Hematopoietic multipotent progenitor cell treated with erythropoietin and hydrocortisone succinate and interleukin-3 and kit ligand, for 4 days (in vitro differentiated cells): ENCODE measurements at regions not wholly inside any gene's neighbourhood (a gene's known extent, or its start where the extent isn't known, plus 50 kb on each side); places are given as distances from the start of the nearest gene placed in this dataset.

Source experiments
- DNase-seq: peaks from one replicate; pipeline ENCODE4 v3.0.0-alpha.2; 2015

- DNase-seq = no peak
These were observed 110.6 kb downstream of the SIK1 start for GRCh38 chr21:43316156-43316845.

DNA sequence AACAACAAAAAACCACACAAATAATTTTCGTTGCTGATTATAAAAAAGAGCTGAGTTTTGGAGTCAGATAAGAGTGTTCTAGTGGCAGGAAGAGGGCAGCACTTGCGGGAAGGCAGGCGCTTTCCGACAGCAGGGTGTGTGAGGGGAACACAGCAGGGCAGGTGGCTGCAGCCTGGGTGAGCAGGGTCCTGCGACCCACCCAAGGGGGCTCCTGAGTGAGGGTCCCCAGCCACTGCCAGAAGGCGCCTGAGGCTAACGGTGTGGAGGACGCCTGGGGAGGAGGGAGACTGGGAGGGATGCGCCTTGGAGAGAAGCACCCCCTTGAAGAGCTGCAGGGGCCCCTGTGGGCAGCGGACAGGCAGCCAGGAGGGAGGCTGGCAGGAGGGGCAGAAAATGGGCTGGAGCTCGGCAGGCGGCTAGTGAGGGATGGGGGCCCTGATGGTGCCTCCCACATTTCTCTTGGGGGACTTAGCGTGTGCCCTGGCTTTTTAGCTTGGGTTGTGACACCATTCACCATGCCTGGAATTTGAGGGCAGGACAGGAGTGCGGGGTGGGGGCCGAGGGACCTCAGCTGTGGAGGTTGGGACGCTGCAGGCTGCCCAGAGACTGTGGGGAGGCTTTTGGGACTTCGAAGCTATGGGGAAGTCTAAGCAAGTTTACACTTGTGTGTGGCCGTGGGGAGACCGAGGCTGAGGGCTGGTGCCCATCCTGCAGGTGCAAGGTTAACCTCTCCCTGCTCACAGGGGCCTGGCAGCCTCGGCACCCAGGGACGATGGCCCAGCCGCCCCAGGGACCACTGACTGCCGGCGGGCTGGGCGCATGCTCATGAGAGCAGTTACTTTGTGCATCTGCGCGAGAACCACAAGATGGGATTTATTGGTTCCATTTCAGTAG is 111.4 kb downstream of the SIK1 start:
- peak; percentile 59 for DNase-seq

GRCh38 chr21:43313939-43314405 is 113.0 kb downstream of the SIK1 start:
- DNase-seq = no peak

GRCh38 chr21:43313221-43313938 is 113.6 kb downstream of the SIK1 start:
- DNase-seq = no peak

- DNase-seq = no peak
These were observed 114.2 kb downstream of the SIK1 start for GRCh38 chr21:43312751-43313169.

DNA sequence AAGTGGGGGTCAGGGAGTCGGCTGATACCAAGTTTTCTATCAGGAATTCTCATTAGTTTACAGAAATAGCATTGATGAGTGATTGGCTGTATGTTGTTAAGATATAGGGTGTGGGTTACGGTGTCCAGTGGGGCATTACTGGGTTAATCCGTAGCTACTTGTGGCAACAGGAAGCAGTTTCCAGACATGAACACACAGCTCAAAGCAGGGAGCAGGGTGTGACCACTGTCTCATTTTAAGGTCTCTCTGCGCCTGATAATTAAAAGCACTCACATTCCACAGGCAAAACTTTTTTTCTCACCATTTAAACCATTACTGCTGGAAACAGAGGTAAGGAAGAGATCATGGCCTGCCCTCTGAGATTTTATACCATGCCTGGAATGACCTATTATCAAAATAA is 114.9 kb downstream of the SIK1 start:
- no peak for DNase-seq

GRCh38 chr21:43311301-43311817 is 115.6 kb downstream of the SIK1 start:
- no peak for DNase-seq

DNA sequence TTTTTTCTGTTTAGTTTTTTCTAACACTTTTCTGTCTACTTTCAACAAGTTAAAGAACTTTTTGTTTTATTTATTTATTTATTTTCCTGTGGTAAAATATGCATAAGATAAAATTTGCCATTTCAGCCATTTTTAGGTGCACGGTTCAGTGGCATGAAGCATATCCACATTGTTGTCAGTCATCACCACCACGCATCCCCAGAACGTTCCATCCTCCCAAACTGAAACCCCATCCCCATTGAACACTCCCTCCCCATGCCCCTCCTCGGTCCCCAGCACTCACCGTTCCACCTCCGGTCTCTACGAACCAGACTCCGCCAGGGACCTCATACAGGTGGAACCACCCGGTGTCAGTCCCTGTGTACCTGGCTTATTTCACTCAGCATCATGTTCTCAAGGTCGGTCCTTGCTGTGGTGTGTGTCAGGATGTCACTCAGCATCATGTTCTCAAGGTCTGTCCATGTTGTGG is 118.1 kb downstream of the SIK1 start:
- DNase-seq = no peak

DNA sequence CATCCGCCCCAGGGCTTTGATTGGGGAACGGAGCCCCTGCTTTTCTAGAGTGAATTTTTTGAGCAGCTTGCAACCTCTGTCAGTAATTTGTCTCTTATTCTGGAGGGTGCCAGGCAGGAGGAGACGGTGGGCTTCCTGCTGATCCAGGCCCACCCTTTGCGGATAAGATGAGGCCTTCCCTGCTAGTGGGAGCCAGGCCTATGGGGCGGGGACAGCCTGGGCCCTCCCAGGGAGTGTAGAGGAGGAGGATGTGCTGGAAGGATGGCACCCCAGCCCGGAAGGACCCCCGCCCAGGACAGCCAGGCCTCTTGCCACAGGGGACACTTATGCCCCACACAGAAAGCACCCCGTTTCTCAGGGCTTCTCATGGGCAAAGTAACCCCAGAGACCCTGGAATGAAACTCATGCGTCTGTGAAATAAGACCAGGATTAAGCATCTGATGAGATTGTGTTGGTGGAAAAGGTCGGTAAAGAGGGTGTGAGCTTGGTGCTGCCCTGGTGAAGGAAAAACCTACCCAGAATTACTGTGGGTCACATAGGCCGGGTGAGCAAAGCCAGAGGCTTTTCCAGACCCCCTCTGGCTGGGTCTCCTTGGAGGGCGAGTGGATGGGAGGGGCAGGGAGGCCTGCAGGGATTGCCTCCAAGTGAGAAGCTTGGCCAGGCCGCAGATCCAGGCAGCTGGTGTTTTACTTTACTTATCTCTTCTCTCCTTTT is 118.7 kb downstream of the SIK1 start:
- no peak for DNase-seq

DNA sequence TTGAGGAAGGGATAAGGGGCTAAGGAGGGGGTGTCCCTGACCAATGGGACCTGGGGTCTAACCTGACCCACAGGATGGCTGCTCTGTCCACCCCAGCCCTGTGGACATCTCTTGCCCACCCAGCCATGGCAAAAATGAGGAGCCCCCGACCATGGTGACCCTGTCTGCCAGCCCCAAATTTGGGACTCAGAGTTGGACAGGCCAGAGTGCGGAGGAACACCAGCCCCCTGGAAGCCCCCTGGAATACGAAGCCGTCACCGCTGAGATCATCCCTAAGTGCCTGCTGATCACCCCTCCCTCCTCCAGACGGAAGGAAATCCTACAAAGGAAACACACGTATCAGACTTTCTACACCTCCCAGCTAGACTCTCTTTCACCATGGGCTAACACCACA is 119.3 kb downstream of the SIK1 start:
- DNase-seq = no peak

DNA sequence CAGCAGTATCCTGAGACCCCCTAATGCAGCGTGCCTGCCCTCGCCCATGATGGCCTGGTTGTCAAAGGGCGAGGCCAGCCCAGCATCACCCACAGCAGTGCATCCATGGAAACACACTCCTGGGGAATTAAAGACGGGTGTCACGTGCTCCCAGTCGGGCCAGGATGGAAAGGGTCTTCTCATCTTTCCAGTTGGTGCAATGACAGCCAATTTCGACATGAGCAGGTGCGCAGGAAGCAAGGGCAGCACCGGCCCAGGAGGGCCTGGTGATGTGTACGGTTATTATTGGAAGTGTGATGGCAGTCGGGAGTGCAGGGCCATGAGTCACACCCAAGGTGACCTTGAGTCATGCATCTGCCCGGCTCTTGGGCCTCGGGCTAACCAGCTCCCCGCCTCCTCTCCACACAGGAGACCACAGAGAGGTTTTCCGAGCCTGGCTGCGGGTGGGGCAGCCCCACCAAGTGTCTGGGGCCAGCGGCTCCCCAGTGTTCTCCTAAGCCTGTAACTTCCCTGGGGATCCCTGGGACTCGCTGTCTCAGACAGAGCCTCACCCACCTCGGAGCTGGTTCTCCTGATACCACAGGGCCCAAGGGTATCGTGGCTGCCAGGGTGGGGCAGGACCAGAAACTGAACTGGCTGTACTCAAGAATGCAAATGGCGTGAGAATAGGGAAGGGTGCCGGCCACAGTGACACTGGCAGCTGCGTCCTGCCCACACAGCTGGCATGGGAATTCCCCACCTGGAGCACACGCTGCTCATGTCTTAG is 119.8 kb downstream of the SIK1 start:
- DNase-seq = no peak

DNA sequence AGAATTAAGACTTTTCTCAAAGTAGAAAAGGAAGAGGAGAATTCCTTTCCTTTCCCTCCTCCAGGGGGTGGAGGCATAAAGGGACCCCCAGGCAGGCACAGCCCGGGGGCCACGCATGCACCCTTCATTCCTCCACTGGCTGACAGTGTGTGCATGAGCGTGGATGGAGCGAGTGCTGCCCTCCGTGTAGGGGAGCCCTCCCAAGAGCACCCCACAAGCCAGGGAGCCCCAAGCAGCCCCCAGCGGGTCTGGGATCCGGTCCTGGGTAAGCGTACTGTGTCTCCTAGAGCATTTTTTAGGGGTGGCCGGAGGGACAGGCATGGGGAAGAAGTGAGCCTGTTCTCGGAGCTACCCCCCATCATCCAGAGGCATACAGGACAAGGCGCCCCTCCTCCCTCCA is 120.5 kb downstream of the SIK1 start:
- no peak for DNase-seq

- no peak for DNase-seq
These were observed 121.1 kb downstream of the SIK1 start for GRCh38 chr21:43305811-43306311.

DNA sequence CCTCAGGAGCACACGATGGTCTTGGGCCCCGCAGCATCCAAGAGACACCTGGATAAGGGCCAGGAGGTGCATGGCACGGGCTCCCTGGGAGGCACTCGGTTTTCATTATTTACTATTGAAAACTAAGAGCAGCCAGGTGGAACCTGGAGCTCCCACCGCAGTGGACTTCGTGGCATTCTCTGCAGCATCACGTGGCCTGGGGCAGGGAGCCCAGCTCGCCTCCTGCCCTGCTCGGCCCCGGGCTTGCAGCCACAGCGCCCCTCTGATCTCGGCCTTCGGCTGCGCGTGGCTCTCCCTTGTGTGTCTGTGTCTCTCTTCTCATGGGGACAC is 121.6 kb downstream of the SIK1 start:
- no peak for DNase-seq

DNA sequence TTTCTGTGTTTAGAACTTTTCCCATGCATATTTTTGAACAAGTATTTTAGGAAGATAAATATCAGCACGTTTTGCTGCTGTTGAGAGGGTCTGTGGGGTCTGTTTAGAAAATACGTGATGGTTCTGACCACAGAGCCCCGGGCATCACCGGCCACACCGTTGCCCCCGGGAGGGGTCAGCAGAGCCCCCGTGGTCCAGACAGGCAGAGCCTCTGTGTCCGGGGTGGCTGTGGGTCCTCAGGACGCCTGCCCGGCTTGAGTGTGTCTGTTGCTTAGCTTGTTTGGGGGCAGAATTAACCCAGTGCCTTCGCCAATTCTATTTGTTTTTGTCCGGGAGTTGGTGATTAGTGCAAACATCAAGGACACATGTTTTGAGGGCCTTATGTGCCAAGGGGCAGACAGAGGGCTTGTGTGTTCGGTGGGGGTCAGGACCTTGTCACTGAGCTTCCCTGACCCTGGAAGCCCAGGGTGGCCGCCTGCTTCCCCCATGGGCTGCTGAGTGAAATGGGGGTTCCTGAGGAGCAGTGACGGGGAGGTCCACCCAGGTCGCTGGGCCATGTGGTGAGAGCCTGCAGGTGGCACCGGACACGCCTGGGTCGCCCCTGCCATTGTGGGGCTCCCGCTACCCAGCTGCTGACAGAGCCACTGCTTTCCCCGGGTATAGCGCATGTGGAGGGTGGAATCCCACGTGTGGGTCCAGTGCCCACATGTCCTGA is 122.2 kb downstream of the SIK1 start:
- DNase-seq = no peak

DNA sequence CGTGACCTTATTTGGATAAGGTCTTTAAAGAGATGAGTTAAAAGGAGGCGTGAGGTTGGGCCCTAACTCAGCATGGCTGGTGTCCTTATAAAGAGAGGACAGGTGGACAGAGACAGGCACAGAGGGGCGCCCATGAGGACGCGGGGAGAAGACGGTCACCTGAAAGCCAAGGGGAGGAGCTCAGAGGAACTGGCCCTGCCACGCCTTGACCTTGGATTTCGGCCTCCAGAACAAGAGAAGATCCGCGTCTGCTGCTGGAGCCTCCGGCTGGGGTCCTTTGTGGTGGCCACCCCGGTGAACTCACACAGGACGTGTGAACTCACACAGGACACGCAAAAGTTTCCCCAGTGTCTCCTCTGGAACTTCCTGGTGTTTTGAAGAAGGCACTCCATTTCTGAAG is 122.7 kb downstream of the SIK1 start:
- DNase-seq = no peak

GRCh38 chr21:43303275-43304178 is 123.4 kb downstream of the SIK1 start:
- peak; percentile 14 for DNase-seq

GRCh38 chr21:43302769-43303168 is 124.2 kb downstream of the SIK1 start:
- no peak for DNase-seq

DNA sequence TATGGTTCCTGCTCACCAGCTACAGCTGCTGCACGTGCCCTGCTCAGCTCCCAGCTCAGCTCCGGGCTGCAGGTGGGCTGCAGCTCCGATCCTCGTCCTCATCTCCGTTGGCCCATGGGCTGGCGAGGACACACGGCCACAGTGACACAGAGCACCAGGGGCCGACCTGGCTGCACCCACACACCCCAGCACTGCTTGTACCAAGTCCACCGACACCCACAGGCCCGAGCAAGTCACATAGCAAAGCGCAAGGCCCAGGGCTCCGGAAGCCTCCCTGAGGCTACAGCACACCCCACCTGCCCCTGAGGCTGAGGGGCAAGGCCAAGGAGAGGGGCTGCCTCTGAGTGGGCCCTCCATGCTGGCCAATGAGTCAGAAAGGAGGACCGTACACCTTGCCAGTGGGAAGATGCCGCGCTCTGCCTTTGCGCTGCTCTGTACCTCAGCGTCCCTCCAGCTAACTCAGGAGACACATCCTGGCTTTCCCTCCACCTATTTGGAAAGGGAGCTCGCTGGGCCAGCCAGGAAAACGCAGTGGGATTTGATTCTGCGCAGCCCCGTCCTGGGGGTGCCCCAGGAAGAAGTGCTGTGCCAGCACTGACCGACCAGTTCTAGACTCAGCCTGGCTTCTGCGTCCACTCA is 124.8 kb downstream of the SIK1 start:
- no peak for DNase-seq
